Chondrocyte (in vitro differentiated cells): ENCODE measurements at regions not wholly inside any gene's neighbourhood (a gene's known extent, or its start where the extent isn't known, plus 50 kb on each side); places are given as distances from the start of the nearest gene placed in this dataset.

ENCODE experiments used
- DNase-seq: peaks from one replicate; pipeline ENCODE4 v3.0.0; 2021; ENCODE audit warnings: mixed read lengths, low spot score
- H3K27ac Mint-ChIP-seq: one replicate; pipeline ENCODE4 v1.8.0; 2021; ENCODE audit warnings: mild to moderate bottlenecking, moderate library complexity, mixed read lengths; ENCODE audit not compliant: unreplicated experiment
- H3K27me3 Mint-ChIP-seq: 2 replicates; pipeline ENCODE4 v1.8.0; 2021; ENCODE audit warnings: low read depth, mixed read lengths
- H3K36me3 Mint-ChIP-seq: 2 replicates; pipeline ENCODE4 v1.8.0; 2021; ENCODE audit warnings: low read depth, mixed read lengths
- H3K4me1 Mint-ChIP-seq: 2 replicates; pipeline ENCODE4 v1.8.0; 2021; ENCODE audit warnings: low read depth, mild to moderate bottlenecking, mixed read lengths
- H3K4me3 Mint-ChIP-seq: one replicate; pipeline ENCODE4 v1.8.0; 2021; ENCODE audit warnings: mild to moderate bottlenecking, moderate library complexity, mixed read lengths; ENCODE audit not compliant: unreplicated experiment
- H3K9me3 Mint-ChIP-seq: 2 replicates; pipeline ENCODE4 v1.8.0; 2021; ENCODE audit warnings: low read depth, mixed read lengths
- TF ChIP-seq, protein P1 (sequence below): fragments of 200-600 bp; sonication (generic); IDR thresholded peaks from 2 replicates; pipeline ENCODE4 v1.5.0; 2021; ENCODE audit warnings: antibody characterized with exemption, mild to moderate bottlenecking, moderate library complexity

DNA sequence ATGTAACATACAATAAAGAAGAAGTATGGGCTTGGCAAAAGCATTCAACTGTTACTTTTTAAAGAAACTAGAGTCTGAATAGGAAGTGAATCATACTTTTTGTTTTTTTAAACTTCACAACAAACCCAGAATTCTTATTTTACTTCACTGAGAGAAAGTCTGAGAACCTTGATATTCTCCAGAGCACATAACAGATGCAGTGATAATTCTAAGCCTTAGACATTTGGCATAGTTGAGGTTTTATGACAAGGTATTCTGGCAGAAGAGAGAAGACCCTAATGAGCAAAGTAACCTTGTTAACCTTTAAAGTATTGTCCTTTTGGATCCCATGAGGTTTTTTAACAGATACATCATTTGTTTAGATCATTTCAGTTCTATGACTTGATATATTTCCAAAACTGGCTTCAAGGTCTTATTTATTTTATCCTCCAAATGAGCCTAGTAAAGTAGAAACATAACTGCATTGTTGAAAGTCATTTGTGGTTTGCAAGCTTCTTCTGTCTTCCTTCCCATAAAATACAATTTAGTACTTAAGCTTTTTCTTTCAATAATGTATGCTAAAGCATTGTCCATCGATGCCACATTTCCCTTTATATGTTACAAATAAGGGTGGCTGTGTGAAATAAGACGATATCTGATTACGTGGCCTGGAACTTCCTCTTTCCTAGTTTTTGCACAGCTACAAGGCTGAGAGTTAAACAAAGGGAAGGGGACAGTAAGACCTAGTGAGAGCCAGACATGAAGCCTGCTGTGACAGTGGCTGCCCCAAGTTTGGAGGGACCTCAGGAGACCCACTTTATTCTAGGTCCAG lies 86.1 kb upstream of the ITPRID2 start:
- no peak for DNase-seq
- Mint-ChIP-seq H3K27me3 (no peaks in the 10 kb centered on the region), H3K27ac (peak overlapping the region; percentile 83), H3K36me3 (peaks cover 3% of the 10 kb centered on the region), H3K4me3 (no peak overlapping the region), H3K4me1 (peaks cover 21% of the 10 kb centered on the region), H3K9me3 (peaks cover 14% of the 10 kb centered on the region)
- TF ChIP-seq, protein P1, sequence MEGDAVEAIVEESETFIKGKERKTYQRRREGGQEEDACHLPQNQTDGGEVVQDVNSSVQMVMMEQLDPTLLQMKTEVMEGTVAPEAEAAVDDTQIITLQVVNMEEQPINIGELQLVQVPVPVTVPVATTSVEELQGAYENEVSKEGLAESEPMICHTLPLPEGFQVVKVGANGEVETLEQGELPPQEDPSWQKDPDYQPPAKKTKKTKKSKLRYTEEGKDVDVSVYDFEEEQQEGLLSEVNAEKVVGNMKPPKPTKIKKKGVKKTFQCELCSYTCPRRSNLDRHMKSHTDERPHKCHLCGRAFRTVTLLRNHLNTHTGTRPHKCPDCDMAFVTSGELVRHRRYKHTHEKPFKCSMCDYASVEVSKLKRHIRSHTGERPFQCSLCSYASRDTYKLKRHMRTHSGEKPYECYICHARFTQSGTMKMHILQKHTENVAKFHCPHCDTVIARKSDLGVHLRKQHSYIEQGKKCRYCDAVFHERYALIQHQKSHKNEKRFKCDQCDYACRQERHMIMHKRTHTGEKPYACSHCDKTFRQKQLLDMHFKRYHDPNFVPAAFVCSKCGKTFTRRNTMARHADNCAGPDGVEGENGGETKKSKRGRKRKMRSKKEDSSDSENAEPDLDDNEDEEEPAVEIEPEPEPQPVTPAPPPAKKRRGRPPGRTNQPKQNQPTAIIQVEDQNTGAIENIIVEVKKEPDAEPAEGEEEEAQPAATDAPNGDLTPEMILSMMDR, result no peak

DNA sequence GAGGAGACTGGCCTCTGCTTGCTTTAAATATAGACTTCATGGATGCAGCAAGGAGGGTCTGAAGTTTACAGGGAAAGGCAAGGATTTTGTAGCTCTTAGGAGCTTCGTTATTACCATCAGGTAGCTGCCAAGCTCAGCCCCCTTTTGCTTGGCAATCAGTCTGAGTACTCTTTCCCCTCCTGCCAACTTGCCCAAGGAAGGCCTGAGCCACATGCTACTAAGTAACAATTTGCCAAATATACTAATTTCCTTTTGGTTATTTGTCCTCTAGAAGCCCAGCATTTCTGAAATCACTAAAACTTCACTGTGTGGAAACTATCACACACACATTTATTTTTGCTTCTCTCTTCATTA lies 85.5 kb upstream of the ITPRID2 start:
- peaks cover 3% of the 10 kb centered on the region for H3K36me3 Mint-ChIP-seq
- H3K9me3 Mint-ChIP-seq, result peaks cover 14% of the 10 kb centered on the region
- peak overlapping the region; percentile 83 for H3K27ac Mint-ChIP-seq
- no peak overlapping the region for H3K4me3 Mint-ChIP-seq
- DNase-seq, result no peak
- H3K27me3 Mint-ChIP-seq, result no peaks in the 10 kb centered on the region
- TF ChIP-seq, protein P1, result no peak
- H3K4me1 Mint-ChIP-seq, result peaks cover 26% of the 10 kb centered on the region

DNA sequence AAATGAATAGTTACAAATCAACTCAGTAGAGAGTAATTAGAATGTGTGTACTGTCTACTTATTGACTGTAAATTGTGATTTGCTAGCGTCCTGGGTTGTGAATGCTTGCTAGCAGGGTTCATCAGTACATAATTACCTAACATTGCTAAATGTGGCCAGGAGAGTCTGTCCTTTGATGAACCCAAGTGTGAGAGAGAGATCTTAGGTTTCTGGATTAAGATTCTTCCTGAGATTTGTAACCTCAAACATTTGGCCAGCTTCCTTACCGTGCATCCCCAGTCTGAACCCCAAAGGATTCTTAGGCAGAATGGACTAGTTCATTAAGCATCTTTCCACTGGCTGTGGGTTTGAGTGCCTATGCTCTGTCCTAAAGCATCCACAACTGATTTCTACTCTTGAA lies 84.0 kb upstream of the ITPRID2 start:
- Mint-ChIP-seq H3K27me3 (no peaks in the 10 kb centered on the region), H3K4me3 (no peak overlapping the region), H3K4me1 (peaks cover 41% of the 10 kb centered on the region), H3K9me3 (peaks cover 3% of the 10 kb centered on the region), H3K27ac (no peak overlapping the region), H3K36me3 (peaks cover 1% of the 10 kb centered on the region)
- TF ChIP-seq, protein P1, result no peak
- DNase-seq, result no peak

DNA sequence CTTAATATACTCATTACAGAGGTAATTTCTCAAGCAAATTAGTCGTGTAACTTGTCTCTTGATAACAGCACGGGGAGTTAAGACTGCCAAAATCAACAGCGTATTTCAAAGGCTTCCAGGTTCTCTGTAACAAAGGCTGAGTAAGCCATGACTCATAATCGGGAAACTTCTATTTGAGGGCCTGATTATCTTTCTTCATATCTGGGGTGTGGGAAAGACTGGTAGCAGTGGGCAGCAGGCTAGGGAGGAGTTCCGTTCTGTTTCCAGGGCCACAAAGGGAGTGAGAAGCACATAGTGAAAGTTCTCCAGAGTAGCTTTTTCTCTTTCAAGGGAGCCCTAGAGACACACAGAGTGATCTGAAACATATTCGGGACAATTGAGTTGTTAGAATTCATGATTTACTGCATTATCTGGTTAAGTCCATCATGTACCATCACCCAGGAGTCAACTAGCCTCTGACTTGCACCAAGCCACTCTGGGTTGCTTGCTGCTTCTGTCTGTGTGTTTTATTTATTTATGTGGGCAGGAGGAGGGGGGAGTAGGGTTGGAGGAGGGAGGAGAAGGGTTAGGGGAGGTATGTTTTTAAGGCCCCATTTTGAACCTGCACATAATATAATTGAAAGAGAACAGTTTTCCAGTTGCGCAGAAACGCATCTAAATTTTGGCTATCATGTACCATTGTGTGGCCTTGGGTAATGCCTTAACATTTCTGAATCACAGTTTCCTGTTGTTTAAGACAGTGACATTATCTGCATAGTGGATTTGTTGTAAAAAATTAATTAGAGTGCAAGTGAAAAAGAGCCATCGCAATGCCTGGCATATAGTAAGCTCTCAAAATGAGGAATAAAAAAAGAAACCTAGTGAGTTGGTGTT lies 80.5 kb upstream of the ITPRID2 start:
- H3K4me1 Mint-ChIP-seq, result peaks cover 46% of the 10 kb centered on the region
- no peak for DNase-seq
- H3K27me3 Mint-ChIP-seq, result no peaks in the 10 kb centered on the region
- TF ChIP-seq, protein P1, result no peak
- peak overlapping the region; percentile 68 for H3K27ac Mint-ChIP-seq
- peaks cover 6% of the 10 kb centered on the region for H3K9me3 Mint-ChIP-seq
- H3K36me3 Mint-ChIP-seq, result no peaks in the 10 kb centered on the region
- H3K4me3 Mint-ChIP-seq, result no peak overlapping the region

DNA sequence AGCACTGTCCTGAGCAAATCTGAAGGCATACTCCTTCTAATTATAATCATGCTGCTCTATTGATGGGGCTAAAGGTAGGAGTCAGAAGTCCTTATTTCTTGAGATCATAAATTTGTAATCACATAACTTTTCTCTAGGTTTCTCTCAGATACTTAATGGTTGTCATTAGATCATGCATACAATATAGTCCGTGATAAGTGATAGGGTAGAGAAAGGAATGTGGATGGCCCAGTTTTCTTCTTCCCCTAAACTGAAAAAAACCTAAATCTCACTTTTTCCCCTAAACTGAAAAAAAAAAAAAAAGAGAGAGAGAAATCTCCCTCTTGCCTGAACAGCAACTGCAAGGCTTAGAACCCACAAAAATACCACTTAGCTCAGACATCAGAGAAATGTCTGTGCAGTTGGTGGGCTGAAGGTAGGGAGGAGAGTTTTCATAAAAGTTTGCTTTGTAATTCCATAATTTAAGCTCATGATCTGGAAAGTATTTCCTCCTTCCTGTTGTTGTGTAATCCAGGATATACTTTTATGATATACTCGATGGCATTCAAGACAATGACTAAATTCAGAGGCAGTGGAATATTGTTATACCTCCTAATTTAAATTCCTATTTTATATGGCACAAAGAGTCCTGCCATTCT lies 79.3 kb upstream of the ITPRID2 start:
- peaks cover 6% of the 10 kb centered on the region for H3K9me3 Mint-ChIP-seq
- peaks cover 41% of the 10 kb centered on the region for H3K4me1 Mint-ChIP-seq
- H3K27ac Mint-ChIP-seq, result no peak overlapping the region
- no peaks in the 10 kb centered on the region for H3K36me3 Mint-ChIP-seq
- no peak overlapping the region for H3K4me3 Mint-ChIP-seq
- no peaks in the 10 kb centered on the region for H3K27me3 Mint-ChIP-seq
- no peak for DNase-seq
- TF ChIP-seq, protein P1, result no peak
